ENCODE measurements at regions not wholly inside any gene's neighbourhood (a gene's known extent, or its start where the extent isn't known, plus 50 kb on each side); places are given as distances from the start of the nearest gene placed in this dataset.

DNA sequence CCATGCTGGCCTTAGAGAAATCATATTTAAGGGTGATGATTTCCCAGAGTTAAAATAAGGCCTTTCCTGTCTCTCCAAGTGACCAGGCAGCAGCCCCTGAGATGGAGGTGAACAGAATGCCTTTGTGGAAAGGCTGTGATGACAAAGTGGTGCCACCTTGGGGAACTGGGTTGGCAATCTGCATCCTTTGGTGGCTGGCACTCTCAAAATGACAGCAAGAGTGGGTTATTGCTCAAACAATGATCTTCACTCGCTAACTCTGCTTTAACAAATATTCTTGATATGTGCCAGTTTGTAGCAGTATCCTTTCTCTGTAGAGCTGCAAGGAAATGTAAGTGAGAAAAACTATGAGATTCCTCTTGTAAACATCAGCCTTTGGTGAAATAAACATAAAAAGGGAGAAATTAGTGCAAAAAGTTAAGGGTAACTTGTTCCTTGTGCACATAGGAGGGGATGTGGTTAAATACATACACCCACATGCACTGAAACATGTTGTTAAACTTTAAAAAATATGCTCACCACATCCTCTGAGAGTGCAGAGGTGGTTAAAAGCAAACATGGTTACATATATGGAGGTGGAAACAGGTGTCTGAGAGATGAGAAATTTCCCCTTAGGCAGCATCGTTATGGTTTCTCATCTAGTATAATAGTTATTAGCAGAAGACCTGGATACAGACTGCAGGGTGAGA lies 373.4 kb upstream of the CTNND2 start:
- no peak overlapping the region for H3K27ac ChIP-seq (replicated peaks)
- H3K4me3 ChIP-seq (replicated peaks; ENCODE audit: insufficient read depth, low read length), result no peak overlapping the region
- no peak for DNase-seq (ENCODE audit: low read depth in 1 of 2, low spot score in 1 of 2)
- TF ChIP-seq SPI1 (IDR thresholded peaks at IDR 0.05; ENCODE audit: borderline replicate concordance, low read depth), result no peak
- TF ChIP-seq, protein P1, sequence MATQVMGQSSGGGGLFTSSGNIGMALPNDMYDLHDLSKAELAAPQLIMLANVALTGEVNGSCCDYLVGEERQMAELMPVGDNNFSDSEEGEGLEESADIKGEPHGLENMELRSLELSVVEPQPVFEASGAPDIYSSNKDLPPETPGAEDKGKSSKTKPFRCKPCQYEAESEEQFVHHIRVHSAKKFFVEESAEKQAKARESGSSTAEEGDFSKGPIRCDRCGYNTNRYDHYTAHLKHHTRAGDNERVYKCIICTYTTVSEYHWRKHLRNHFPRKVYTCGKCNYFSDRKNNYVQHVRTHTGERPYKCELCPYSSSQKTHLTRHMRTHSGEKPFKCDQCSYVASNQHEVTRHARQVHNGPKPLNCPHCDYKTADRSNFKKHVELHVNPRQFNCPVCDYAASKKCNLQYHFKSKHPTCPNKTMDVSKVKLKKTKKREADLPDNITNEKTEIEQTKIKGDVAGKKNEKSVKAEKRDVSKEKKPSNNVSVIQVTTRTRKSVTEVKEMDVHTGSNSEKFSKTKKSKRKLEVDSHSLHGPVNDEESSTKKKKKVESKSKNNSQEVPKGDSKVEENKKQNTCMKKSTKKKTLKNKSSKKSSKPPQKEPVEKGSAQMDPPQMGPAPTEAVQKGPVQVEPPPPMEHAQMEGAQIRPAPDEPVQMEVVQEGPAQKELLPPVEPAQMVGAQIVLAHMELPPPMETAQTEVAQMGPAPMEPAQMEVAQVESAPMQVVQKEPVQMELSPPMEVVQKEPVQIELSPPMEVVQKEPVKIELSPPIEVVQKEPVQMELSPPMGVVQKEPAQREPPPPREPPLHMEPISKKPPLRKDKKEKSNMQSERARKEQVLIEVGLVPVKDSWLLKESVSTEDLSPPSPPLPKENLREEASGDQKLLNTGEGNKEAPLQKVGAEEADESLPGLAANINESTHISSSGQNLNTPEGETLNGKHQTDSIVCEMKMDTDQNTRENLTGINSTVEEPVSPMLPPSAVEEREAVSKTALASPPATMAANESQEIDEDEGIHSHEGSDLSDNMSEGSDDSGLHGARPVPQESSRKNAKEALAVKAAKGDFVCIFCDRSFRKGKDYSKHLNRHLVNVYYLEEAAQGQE (IDR thresholded peaks at IDR 0.05; ENCODE audit: insufficient replicate concordance, low read depth), result no peak
- TF ChIP-seq GABPA (IDR thresholded peaks at IDR 0.05; ENCODE audit: low read depth), result no peak
- TF ChIP-seq POLR2AphosphoS5 (IDR thresholded peaks at IDR 0.05; ENCODE audit: low read depth), result no peak
- TF ChIP-seq, protein P2, sequence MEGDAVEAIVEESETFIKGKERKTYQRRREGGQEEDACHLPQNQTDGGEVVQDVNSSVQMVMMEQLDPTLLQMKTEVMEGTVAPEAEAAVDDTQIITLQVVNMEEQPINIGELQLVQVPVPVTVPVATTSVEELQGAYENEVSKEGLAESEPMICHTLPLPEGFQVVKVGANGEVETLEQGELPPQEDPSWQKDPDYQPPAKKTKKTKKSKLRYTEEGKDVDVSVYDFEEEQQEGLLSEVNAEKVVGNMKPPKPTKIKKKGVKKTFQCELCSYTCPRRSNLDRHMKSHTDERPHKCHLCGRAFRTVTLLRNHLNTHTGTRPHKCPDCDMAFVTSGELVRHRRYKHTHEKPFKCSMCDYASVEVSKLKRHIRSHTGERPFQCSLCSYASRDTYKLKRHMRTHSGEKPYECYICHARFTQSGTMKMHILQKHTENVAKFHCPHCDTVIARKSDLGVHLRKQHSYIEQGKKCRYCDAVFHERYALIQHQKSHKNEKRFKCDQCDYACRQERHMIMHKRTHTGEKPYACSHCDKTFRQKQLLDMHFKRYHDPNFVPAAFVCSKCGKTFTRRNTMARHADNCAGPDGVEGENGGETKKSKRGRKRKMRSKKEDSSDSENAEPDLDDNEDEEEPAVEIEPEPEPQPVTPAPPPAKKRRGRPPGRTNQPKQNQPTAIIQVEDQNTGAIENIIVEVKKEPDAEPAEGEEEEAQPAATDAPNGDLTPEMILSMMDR (IDR thresholded peaks at IDR 0.05; ENCODE audit: insufficient read depth, low read length), result no peak
- no peaks in the 10 kb centered on the region for H3K27me3 ChIP-seq (ENCODE audit: insufficient read depth, poor library complexity, severe bottlenecking)

DNA sequence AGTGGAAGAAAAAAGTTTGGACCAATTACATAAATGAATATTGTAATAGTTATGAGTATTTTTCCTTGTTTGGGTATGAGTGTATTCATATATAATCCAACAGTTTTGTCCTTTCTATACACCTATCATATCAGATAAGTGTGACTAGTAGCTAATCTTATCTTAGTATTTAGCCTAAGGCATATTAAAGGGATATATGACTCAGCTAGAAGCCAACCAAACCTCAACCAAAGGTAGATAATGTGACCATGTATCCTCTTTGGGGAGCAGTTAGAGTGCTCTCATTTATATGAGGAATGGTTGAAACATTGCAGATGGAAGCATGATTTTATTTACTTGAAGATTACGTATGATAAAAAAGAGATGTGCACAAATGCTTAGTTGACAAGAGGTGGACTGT lies 370.0 kb upstream of the CTNND2 start:
- TF ChIP-seq, protein P1 (IDR thresholded peaks at IDR 0.05; ENCODE audit: insufficient replicate concordance, low read depth), result no peak
- TF ChIP-seq, protein P2 (IDR thresholded peaks at IDR 0.05; ENCODE audit: insufficient read depth, low read length), result no peak
- no peak for TF ChIP-seq GABPA (IDR thresholded peaks at IDR 0.05; ENCODE audit: low read depth)
- no peak for TF ChIP-seq POLR2AphosphoS5 (IDR thresholded peaks at IDR 0.05; ENCODE audit: low read depth)
- no peak for TF ChIP-seq SPI1 (IDR thresholded peaks at IDR 0.05; ENCODE audit: borderline replicate concordance, low read depth)
- Histone ChIP-seq H3K4me3 (replicated peaks; ENCODE audit: insufficient read depth, low read length) (no peak overlapping the region), H3K27me3 (ENCODE audit: insufficient read depth, poor library complexity, severe bottlenecking) (no peaks in the 10 kb centered on the region), H3K27ac (replicated peaks) (no peak overlapping the region)
- DNase-seq (ENCODE audit: low read depth in 1 of 2, low spot score in 1 of 2), result no peak

DNA sequence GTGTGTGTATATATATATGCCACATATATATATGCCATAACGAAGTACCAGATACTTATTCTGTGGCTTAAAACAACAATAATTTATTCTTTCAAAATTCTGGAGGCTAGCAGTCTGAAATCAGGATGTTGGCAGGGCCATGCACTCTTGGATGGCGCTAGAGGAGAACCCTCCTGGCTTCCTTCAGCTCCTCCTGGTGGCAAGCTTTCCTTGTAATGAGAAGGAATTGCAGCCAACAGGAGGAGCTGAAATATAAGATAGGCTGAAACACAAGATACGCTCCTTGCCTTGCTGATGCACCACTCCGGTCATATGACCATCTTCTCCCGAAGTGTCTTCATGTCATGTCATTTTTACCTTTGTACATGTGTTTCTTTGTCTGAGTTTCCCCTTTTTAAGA lies 368.1 kb upstream of the CTNND2 start:
- Histone ChIP-seq H3K4me3 (replicated peaks; ENCODE audit: insufficient read depth, low read length) (no peak overlapping the region), H3K27me3 (ENCODE audit: insufficient read depth, poor library complexity, severe bottlenecking) (no peaks in the 10 kb centered on the region), H3K27ac (replicated peaks) (no peak overlapping the region)
- TF ChIP-seq, protein P2 (IDR thresholded peaks at IDR 0.05; ENCODE audit: insufficient read depth, low read length), result no peak
- no peak for DNase-seq (ENCODE audit: low read depth in 1 of 2, low spot score in 1 of 2)

DNA sequence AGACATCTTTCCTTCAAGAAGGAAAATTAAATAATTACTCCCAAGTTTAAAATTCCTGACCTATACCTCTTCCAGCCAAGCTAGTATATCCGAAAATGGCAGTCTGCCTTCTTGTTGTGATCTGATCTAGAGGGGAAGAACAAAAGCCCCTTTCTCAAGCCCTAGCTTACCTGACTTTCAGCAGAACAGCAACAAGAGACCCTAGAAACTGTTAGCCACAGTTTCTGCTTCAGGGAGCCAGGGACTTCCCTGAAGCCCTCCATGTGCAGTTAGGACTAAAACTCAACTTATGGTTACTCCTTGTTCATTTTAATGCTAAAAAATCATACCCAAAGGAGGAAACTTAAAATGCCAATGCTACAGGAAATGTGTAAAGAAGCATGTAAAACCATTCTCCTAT lies 366.7 kb upstream of the CTNND2 start:
- H3K27me3 ChIP-seq (ENCODE audit: insufficient read depth, poor library complexity, severe bottlenecking), result no peaks in the 10 kb centered on the region
- TF ChIP-seq GABPA (IDR thresholded peaks at IDR 0.05; ENCODE audit: low read depth), result no peak
- no peak for TF ChIP-seq SPI1 (IDR thresholded peaks at IDR 0.05; ENCODE audit: borderline replicate concordance, low read depth)
- TF ChIP-seq, protein P1 (IDR thresholded peaks at IDR 0.05; ENCODE audit: insufficient replicate concordance, low read depth), result no peak
- TF ChIP-seq POLR2AphosphoS5 (IDR thresholded peaks at IDR 0.05; ENCODE audit: low read depth), result no peak
- TF ChIP-seq, protein P2 (IDR thresholded peaks at IDR 0.05; ENCODE audit: insufficient read depth, low read length), result no peak
- no peak for DNase-seq (ENCODE audit: low read depth in 1 of 2, low spot score in 1 of 2)
- H3K4me3 ChIP-seq (replicated peaks; ENCODE audit: insufficient read depth, low read length), result no peak overlapping the region
- H3K27ac ChIP-seq (replicated peaks), result no peak overlapping the region
